ENCODE measurements at regions not wholly inside any gene's neighbourhood (a gene's known extent, or its start where the extent isn't known, plus 50 kb on each side); places are given as distances from the start of the nearest gene placed in this dataset.

- DNase-seq (ENCODE audit: low spot score) (no peak), ATAC-seq (no peak)
Measured at GRCh38 chr2:20150110-20150706, 74.7 kb downstream of the SDC1 start.

- ATAC-seq (no peak), DNase-seq (ENCODE audit: low spot score) (no peak)
Measured at GRCh38 chr2:20149703-20150030, 75.3 kb downstream of the SDC1 start.

GRCh38 chr2:20148923-20149702, 75.8 kb downstream of the SDC1 start:
- DNase-seq (ENCODE audit: low spot score) (no peak), ATAC-seq (no peak)

GRCh38 chr2:20148426-20148922, 76.5 kb downstream of the SDC1 start:
- no peak for ATAC-seq
- no peak for DNase-seq (ENCODE audit: low spot score)

GRCh38 chr2:20147351-20147750, 77.6 kb downstream of the SDC1 start:
- ATAC-seq (no peak), DNase-seq (ENCODE audit: low spot score) (no peak)

GRCh38 chr2:20146401-20146800, 78.5 kb downstream of the SDC1 start:
- DNase-seq (ENCODE audit: low spot score) (no peak), ATAC-seq (no peak)

- DNase-seq (ENCODE audit: low spot score): no peak
- ATAC-seq: no peak
Measured at GRCh38 chr2:20145497-20146193, 79.3 kb downstream of the SDC1 start.

- DNase-seq (ENCODE audit: low spot score): no peak
- no peak for ATAC-seq
Measured at GRCh38 chr2:20144861-20145260, 80.1 kb downstream of the SDC1 start.

- DNase-seq (ENCODE audit: low spot score): no peak
- ATAC-seq: no peak
Measured at GRCh38 chr2:20144196-20144595, 80.7 kb downstream of the SDC1 start.

- ATAC-seq (no peak), DNase-seq (ENCODE audit: low spot score) (no peak)
Measured at GRCh38 chr2:20143263-20143662, 81.7 kb downstream of the SDC1 start.

GRCh38 chr2:20141806-20142205, 83.1 kb downstream of the SDC1 start:
- DNase-seq (ENCODE audit: low spot score): no peak
- no peak for ATAC-seq

GRCh38 chr2:20141056-20141762, 83.7 kb downstream of the SDC1 start:
- peak; percentile 92 for ATAC-seq
- peak; percentile 96 for DNase-seq (ENCODE audit: low spot score)

GRCh38 chr2:20140321-20141055, 84.4 kb downstream of the SDC1 start:
- ATAC-seq: no peak

GRCh38 chr2:20139407-20140172, 85.3 kb downstream of the SDC1 start:
- no peak for DNase-seq (ENCODE audit: low spot score)
- no peak for ATAC-seq

More at GRCh38 chr2:20140321-20141055, 84.4 kb downstream of the SDC1 start:
- DNase-seq (ENCODE audit: low spot score): no peak

- ATAC-seq (no peak), DNase-seq (ENCODE audit: low spot score) (no peak)
Measured at GRCh38 chr2:20138696-20139095, 86.2 kb downstream of the SDC1 start.

- ATAC-seq: no peak
- no peak for DNase-seq (ENCODE audit: low spot score)
Measured at GRCh38 chr2:20137884-20138283, 86.5 kb upstream of the LAPTM4A start.

GRCh38 chr2:20137131-20137571, 85.7 kb upstream of the LAPTM4A start:
- DNase-seq (ENCODE audit: low spot score) (no peak), ATAC-seq (no peak)

GRCh38 chr2:20136149-20136548, 84.7 kb upstream of the LAPTM4A start:
- DNase-seq (ENCODE audit: low spot score) (no peak), ATAC-seq (no peak)

GRCh38 chr2:20135631-20136050, 84.2 kb upstream of the LAPTM4A start:
- ATAC-seq: peak; percentile 96
- peak; percentile 82 for DNase-seq (ENCODE audit: low spot score)
